HFFc6 (cell line): ENCODE measurements at regions not wholly inside any gene's neighbourhood (a gene's known extent, or its start where the extent isn't known, plus 50 kb on each side); places are given as distances from the start of the nearest gene placed in this dataset.

Source experiments
- DNase-seq: peaks from one replicate; pipeline ENCODE4 v3.0.0-alpha.2; 2018
- H3K27ac Mint-ChIP-seq: 2 replicates; pipeline ENCODE4 v1.8.0; 2020; ENCODE audit warnings: mild to moderate bottlenecking, mixed read lengths
- H3K27me3 Mint-ChIP-seq: 2 replicates; pipeline ENCODE4 v1.8.0; 2021; ENCODE audit warnings: mild to moderate bottlenecking, moderate library complexity, mixed read lengths; ENCODE audit not compliant: insufficient read depth
- H3K36me3 Mint-ChIP-seq: 2 replicates; pipeline ENCODE4 v1.8.0; 2021; ENCODE audit warnings: low read depth, mixed read lengths
- H3K4me1 Mint-ChIP-seq: 2 replicates; pipeline ENCODE4 v1.8.0; 2020; ENCODE audit warnings: low read depth, mixed read lengths
- H3K4me3 Mint-ChIP-seq: 2 replicates; pipeline ENCODE4 v1.8.0; 2020; ENCODE audit warnings: mild to moderate bottlenecking, moderate library complexity, mixed read lengths
- H3K9me3 Mint-ChIP-seq: 2 replicates; pipeline ENCODE4 v1.8.0; 2020; ENCODE audit warnings: mild to moderate bottlenecking, mixed read lengths
- TF ChIP-seq, protein P1 (sequence below): fragments of 200-600 bp; sonication (generic); IDR thresholded peaks from 2 replicates; pipeline ENCODE4 v1.5.0; 2021; ENCODE audit warnings: antibody characterized with exemption, mild to moderate bottlenecking

DNA sequence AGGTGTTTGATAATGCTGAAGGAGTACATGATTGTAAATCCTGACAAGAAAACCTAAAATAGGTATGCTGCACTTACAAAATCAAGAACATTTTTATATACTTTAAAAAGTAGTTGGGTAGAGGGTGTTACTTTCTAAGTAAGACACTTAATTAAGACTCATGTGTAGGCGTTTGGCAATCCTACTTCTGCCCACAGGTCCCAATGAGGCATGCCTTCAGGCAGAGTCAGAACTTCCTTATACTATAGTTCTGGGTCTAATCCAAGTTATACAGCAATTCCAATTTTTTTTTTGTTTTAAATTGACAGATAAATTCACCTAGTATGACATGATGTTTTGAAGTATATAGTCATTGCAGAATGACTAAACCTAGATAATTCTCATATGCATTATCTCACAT is 1188.5 kb upstream of the PHF14 start:
- DNase-seq = no peak
- Mint-ChIP-seq H3K9me3 (peaks cover 38% of the 10 kb centered on the region), H3K36me3 (no peaks in the 10 kb centered on the region), H3K27ac (no peak overlapping the region), H3K4me3 (no peak overlapping the region), H3K27me3 (no peaks in the 10 kb centered on the region), H3K4me1 (no peaks in the 10 kb centered on the region)
- TF ChIP-seq, protein P1, sequence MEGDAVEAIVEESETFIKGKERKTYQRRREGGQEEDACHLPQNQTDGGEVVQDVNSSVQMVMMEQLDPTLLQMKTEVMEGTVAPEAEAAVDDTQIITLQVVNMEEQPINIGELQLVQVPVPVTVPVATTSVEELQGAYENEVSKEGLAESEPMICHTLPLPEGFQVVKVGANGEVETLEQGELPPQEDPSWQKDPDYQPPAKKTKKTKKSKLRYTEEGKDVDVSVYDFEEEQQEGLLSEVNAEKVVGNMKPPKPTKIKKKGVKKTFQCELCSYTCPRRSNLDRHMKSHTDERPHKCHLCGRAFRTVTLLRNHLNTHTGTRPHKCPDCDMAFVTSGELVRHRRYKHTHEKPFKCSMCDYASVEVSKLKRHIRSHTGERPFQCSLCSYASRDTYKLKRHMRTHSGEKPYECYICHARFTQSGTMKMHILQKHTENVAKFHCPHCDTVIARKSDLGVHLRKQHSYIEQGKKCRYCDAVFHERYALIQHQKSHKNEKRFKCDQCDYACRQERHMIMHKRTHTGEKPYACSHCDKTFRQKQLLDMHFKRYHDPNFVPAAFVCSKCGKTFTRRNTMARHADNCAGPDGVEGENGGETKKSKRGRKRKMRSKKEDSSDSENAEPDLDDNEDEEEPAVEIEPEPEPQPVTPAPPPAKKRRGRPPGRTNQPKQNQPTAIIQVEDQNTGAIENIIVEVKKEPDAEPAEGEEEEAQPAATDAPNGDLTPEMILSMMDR = no peak

DNA sequence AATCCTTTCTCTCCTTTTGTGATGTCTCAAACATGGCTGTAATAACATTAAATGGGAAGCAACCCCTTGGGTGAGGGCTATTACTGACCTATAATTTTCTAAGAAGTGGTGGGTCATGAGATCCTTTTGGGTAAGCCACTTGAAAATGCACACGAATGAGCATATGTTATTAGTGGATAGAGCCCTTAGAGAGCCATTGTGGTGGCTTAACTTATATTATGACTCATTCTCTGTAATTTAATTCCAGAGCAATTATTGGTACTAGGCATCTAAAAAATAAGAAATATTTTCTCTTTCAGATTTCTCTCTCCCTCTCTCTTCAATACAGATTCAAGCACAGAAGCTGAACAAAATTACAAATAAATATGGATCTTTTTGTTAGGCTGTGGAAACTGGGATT is 1177.4 kb upstream of the PHF14 start:
- H3K27ac Mint-ChIP-seq = no peak overlapping the region
- H3K27me3 Mint-ChIP-seq = no peaks in the 10 kb centered on the region
- no peak for DNase-seq
- TF ChIP-seq, protein P1 = no peak
- no peaks in the 10 kb centered on the region for H3K4me1 Mint-ChIP-seq
- H3K36me3 Mint-ChIP-seq = no peaks in the 10 kb centered on the region
- peaks cover 26% of the 10 kb centered on the region for H3K9me3 Mint-ChIP-seq
- no peak overlapping the region for H3K4me3 Mint-ChIP-seq

DNA sequence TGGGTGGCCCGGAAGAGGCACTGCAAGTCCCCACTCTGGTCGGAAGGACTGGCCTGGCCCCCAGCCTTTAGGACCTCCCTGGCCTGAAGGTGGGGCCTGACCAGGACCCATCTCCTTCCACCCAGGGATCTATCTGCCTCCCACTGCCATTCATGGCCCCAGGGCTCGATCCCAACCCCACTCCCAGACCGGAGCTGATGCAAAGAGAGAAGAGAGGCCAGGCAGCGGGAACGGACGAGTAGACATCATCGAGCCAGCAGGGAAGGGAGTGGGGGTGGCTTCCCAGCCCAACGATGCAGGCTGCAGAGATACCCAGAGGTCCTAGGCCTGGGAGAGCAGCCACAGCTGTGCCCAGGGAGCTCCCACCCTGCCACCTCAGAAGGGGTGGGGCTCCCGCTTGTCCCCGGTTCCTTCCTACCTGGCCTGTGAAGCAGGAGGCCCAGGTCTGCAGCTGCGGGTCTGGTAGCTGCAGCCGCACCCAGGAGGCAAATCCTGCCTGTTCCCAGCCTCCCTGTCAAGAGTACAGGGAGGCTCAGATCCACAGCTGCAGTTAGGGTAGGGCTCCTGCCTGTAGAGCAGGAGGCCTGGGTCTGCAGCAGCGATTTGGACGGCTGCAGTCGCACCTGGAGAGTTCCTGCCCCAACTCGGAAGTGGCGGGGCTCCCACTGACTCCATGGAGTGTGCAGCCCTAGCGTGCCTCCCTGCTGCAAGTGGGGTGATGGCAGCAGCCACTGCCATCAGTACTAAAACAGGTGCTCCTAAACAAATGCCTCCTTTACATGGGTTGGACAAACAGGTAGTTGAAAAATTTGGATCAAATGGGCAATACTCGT is 1151.0 kb upstream of the PHF14 start:
- H3K4me3 Mint-ChIP-seq = no peak overlapping the region
- peaks cover 2% of the 10 kb centered on the region; the same call in 1 of the 2 replicates for H3K27me3 Mint-ChIP-seq
- TF ChIP-seq, protein P1 = no peak
- no peak overlapping the region for H3K27ac Mint-ChIP-seq
- no peaks in the 10 kb centered on the region for H3K4me1 Mint-ChIP-seq
- DNase-seq = no peak
- peaks cover 7% of the 10 kb centered on the region; the same call in 1 of the 2 replicates for H3K36me3 Mint-ChIP-seq
- H3K9me3 Mint-ChIP-seq = peaks cover 45% of the 10 kb centered on the region

DNA sequence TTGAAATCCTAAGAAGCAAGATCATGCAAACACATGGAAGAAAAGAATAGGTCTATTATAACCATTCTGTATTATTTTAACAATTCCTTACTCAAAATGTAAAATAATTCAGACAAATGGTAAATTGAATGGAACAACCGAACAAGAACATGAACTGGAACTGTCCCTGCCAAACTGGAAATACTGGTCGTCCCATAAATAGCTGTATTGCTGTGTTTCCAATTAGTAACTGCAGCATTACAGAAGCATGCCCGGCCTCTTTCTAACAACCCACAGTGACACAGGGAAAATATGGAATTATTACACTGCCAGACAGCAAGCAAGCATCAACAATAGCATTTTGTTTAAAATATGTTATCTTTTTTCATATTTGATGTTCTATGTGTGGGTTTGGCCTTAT is 1138.5 kb upstream of the PHF14 start:
- Mint-ChIP-seq H3K4me1 (no peaks in the 10 kb centered on the region), H3K36me3 (no peaks in the 10 kb centered on the region), H3K9me3 (peaks cover 26% of the 10 kb centered on the region)

DNA sequence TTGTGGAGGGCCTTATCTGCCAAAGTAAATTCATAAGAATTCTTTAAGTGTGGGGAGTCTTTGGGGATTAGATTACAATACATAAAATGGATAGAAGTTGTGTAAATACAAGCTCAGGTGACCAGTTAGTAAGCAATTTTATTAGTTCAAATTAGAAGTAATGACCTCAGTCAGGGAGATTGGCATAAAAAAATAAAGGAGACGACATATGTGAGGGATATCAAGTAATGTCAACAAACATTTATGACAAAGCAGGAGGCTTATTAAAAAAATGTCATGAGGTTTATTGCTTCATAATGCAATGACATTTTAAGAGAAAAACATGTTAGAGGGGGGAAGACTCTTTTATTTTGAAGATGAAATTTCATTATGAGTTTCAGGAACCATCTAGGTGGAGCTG is 1137.0 kb upstream of the PHF14 start:
- TF ChIP-seq, protein P1 = no peak
- Mint-ChIP-seq H3K4me3 (no peak overlapping the region), H3K9me3 (peaks cover 22% of the 10 kb centered on the region), H3K27me3 (no peaks in the 10 kb centered on the region), H3K27ac (no peak overlapping the region), H3K4me1 (no peaks in the 10 kb centered on the region), H3K36me3 (no peaks in the 10 kb centered on the region)
- no peak for DNase-seq

More for the DNA sequence above, 1138.5 kb upstream of the PHF14 start:
- TF ChIP-seq, protein P1 = no peak
- Mint-ChIP-seq H3K27me3 (no peaks in the 10 kb centered on the region), H3K27ac (no peak overlapping the region), H3K4me3 (no peak overlapping the region)
- no peak for DNase-seq
